Mammary epithelial cell (primary cell): ENCODE measurements at regions not wholly inside any gene's neighbourhood (a gene's known extent, or its start where the extent isn't known, plus 50 kb on each side); places are given as distances from the start of the nearest gene placed in this dataset.

Experiments used
- CTCF ChIP-seq, 2 donors: IDR thresholded peaks in 1 of 2; conservative IDR thresholded peaks in 1 of 2; 2 replicates each; pipeline ENCODE4 v1.5.1; 2011 to 2012; ENCODE audit warnings: inconsistent platforms in 2 of 2, low read length in 2 of 2, mild to moderate bottlenecking in 2 of 2, control low read depth in 1 of 2, low read depth in 1 of 2; ENCODE audit not compliant: insufficient read depth in 1 of 2; ENCODE audit errors: extremely low read depth in 1 of 2
- EZH2 ChIP-seq: IDR thresholded peaks from 2 replicates; pipeline ENCODE4 v1.6.1; 2012; ENCODE audit warnings: low read length, inconsistent platforms, borderline replicate concordance

GRCh38 chr2:193989645-193990044, 1667.4 kb upstream of the SLC39A10 start:
- TF ChIP-seq CTCF (conservative IDR thresholded peaks at IDR 0.05 in 1 of 2, IDR thresholded peaks at IDR 0.05 in 1 of 2; ENCODE audit: extremely low read depth in 1 of 2, insufficient read depth in 1 of 2, low read depth in 1 of 2, low read length in 2 of 2) (no peak), EZH2 (no peak)
